Ascending aorta (tissue), 2 donors: ENCODE measurements at regions not wholly inside any gene's neighbourhood (a gene's known extent, or its start where the extent isn't known, plus 50 kb on each side); places are given as distances from the start of the nearest gene placed in this dataset.

Source experiments
- DNase-seq, 2 donors: peaks; one replicate each; pipeline ENCODE4 v3.0.0-alpha.2; 2019; ENCODE audit warnings: low spot score in 2 of 2
- H3K27ac ChIP-seq, 2 donors: fragments of 200-600 bp; sonication (generic); one replicate each; pipeline ENCODE4 v1.5.1; 2016 to 2017; ENCODE audit warnings: mild to moderate bottlenecking in 1 of 2
- H3K27me3 ChIP-seq: fragments of 200-600 bp; sonication (generic); one replicate; pipeline ENCODE4 v1.5.1; 2017
- H3K36me3 ChIP-seq, 2 donors: fragments of 200-600 bp; sonication (generic); one replicate each; pipeline ENCODE4 v1.5.1; 2016
- H3K4me1 ChIP-seq, 2 donors: fragments of 200-600 bp; sonication (generic); one replicate each; pipeline ENCODE4 v1.5.1; 2016 to 2017; ENCODE audit warnings: mild to moderate bottlenecking in 1 of 2
- H3K4me3 ChIP-seq, 2 donors: fragments of 200-600 bp; sonication (generic); one replicate each; pipeline ENCODE4 v1.5.1; 2016 to 2017; ENCODE audit warnings: mild to moderate bottlenecking in 1 of 2
- H3K9me3 ChIP-seq, 2 donors: fragments of 200-600 bp; sonication (generic); one replicate each; pipeline ENCODE4 v1.5.1; 2016
- intact Hi-C: fragments of 100-400 bp; cut with DNase I; formaldehyde crosslinking; loops from one replicate; pipeline ENCODE4 v1.15.1; 2023
- TF ChIP-seq, protein P1 (sequence below), 3 experiments: fragments of 200-600 bp in 2 of 3; fragments of 450-650 bp in 1 of 3; sonication (generic) in 2 of 3; IDR thresholded peaks; one replicate each; pipeline ENCODE4 v1.5.1; 2016 to 2019; ENCODE audit warnings: antibody characterized with exemption in 3 of 3, mild to moderate bottlenecking in 1 of 3, moderate library complexity in 1 of 3

DNA sequence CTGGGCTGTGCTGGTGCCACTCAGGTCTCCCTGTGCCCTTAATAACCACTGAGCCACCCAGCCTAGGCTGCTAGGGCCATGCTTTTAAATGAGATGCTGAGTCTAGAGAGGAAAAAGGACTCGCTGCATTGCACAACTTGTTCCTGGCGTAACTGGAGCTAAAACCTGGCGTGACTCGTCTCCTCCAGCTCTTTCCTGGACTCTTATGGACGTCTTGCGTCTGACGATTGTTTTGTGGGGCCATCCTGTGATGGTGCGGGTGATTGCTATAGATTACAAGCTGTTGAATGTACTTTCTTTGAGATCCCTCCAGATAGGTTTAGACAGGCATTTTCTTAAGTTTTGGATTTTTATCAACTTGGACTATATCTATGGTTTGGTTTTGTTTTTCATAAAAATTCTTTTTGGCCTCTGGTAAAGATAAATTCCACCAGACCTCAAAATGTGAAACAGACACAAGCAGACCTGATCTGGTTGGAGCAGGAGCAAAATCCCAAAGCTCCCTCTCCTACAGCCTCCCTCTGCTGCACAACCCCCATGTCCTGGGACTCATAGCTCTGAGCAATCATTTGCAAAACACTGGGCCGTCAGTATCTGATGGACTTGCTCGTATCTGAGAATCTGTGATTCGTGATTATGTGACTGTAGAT, 230.3 kb downstream of the ARHGAP12 start:
- Histone ChIP-seq H3K27ac (peak overlapping the region; percentile 98 to 99), H3K9me3 (no peaks in the 10 kb centered on the region), H3K36me3 (no peaks in the 10 kb centered on the region), H3K27me3 (no peaks in the 10 kb centered on the region), H3K4me3 (peak overlapping the region in 1 of 2 donors; percentile 56), H3K4me1 (peaks cover 13 to 52% of the 10 kb centered on the region in 2 donors)
- TF ChIP-seq, protein P1, sequence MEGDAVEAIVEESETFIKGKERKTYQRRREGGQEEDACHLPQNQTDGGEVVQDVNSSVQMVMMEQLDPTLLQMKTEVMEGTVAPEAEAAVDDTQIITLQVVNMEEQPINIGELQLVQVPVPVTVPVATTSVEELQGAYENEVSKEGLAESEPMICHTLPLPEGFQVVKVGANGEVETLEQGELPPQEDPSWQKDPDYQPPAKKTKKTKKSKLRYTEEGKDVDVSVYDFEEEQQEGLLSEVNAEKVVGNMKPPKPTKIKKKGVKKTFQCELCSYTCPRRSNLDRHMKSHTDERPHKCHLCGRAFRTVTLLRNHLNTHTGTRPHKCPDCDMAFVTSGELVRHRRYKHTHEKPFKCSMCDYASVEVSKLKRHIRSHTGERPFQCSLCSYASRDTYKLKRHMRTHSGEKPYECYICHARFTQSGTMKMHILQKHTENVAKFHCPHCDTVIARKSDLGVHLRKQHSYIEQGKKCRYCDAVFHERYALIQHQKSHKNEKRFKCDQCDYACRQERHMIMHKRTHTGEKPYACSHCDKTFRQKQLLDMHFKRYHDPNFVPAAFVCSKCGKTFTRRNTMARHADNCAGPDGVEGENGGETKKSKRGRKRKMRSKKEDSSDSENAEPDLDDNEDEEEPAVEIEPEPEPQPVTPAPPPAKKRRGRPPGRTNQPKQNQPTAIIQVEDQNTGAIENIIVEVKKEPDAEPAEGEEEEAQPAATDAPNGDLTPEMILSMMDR (IDR thresholded peaks at IDR 0.05) = no peak
- intact Hi-C loops = loop anchor here (5.0 kb wide), 2 partner anchors 381 to 666 kb away; partner anchors contain the start of genes ZEB1 and ZNF438
- DNase-seq = peak; percentile 72 to 94

DNA sequence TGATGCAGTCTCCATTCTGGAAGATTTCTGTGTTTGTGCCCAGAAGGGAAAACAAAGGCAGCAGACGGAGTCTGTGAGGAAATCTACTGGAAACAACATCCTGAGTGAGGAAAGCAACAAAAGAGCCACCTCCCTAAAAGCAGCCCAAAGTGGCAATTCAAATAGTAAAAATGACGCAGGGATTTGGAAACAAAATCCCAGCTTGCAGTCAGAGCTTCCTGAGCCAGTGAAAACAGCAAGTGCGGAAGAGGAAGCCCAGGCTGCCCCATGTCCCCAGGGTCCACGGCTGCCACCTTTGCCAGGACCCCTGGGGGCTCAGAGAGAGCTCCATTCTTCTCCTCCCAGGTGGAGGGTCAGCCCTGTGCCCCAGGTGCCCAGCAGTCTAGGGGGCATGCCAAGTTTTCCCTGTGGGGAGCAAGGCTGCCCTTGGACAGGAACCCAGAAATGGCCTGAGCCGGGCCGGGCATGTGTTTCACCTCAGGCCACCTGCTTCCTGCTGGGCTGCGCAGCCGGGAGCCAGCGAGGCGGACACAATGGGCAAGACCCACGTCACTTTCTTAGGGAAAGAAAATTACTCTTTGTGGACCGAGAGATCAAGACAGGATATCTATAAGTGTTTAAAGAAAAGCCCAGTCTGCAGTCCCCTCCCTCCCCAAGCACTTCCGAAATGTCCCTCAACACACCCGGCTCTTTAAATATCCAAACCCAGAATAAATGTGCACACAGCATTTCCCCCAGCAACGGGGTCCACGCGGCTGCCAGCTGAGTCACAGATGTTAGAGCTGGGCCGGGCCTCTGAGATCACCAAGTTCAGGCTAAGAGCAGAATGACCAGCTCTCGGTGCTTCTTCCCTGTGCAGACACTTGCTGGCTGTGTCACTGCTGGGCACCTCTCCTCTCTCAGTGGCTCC, 231.1 kb downstream of the ARHGAP12 start:
- peak; percentile 90 to 98 for DNase-seq
- TF ChIP-seq, protein P1 (IDR thresholded peaks at IDR 0.05) = no peak
- Histone ChIP-seq H3K36me3 (no peaks in the 10 kb centered on the region), H3K4me1 (peaks cover 13 to 52% of the 10 kb centered on the region in 2 donors), H3K4me3 (peak overlapping the region; percentile 38 to 56), H3K27ac (peak overlapping the region; percentile 98 to 99), H3K27me3 (no peaks in the 10 kb centered on the region), H3K9me3 (no peaks in the 10 kb centered on the region)
- intact Hi-C loops = loop anchor here (1.0 to 5.0 kb wide), 5 partner anchors 63 to 913 kb away; partner anchors contain the start of genes ZEB1 and ZNF438

DNA sequence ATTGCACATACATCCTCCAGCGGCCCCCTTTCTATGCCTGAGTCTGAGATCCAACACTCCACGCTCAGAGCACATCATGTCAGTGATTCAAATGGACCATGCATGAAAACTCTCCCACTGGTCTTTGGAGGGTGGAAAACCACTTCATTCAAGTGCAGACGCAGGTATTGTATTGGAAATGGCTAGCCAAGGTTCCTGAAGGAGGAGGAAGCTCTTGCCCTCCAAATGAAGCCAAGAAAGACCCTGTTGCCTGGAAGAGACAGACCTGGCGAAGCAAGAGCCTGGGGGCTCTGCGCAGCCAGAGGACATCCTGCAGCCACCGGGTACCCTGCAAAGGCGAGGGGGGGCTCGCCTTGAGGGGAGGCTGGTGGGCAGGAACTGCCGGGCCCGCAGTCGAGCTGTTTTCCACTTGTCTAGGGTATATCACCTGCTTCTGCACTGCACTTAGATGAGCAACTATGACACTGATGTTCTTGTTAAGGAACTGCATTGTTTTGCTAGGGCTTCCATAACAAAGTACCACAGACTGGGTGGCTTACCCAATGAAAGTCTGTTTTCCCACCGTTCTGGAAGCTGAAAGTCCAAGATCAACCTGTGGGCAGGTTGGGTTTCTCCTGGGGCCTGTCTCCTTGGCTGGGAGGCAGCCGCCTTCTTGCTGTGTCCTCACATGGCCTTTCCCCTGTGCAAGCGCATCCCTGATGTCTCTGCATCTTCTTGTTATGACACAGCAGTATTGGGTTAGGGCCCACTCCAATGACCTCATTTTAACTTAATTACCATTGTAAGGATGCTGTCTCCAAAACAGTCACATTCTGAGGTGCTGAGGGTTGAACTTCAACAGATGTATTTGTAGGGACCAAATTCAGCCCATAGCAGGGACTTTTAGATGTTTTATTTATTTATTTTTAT, 233.4 kb downstream of the ARHGAP12 start:
- Histone ChIP-seq H3K27me3 (no peaks in the 10 kb centered on the region), H3K4me1 (peaks cover 13 to 30% of the 10 kb centered on the region in 2 donors), H3K4me3 (no peak overlapping the region), H3K27ac (no peak overlapping the region), H3K36me3 (no peaks in the 10 kb centered on the region), H3K9me3 (peaks cover under 1 to 4% of the 10 kb centered on the region in 2 donors)
- DNase-seq = no peak
- intact Hi-C loops = loop anchor here (5.0 kb wide), 2 partner anchors 378 to 663 kb away; partner anchors contain the start of genes ZEB1 and ZNF438
- TF ChIP-seq, protein P1 (IDR thresholded peaks at IDR 0.05) = no peak

DNA sequence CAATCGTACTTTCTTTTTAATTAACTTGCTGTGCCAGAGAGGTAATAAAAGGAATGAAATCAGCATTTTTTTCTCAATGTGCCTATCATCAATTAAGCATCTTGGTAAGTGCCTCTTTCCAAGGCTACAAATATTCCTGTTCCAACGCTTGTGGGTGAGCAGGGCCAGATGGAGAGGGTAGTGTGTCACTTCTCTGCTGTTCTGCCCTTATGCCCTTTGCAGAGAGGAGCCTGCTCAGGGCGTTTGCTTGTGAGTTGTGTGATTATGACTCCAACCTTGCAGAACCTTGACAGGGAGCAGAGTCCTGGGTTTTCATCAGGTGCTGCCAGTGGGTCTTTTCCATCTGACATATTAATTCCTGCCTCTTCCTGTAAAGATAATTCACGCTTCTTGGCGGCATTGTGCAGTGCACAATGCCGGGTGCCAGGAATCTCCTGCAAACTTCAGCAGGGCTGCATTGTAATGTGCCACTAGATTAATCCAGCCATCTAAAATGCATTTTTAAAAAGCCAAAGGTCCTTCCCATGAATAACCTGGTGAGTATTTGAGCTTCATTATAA, 234.4 kb downstream of the ARHGAP12 start:
- Histone ChIP-seq H3K36me3 (no peaks in the 10 kb centered on the region), H3K27ac (no peak overlapping the region), H3K27me3 (no peaks in the 10 kb centered on the region), H3K4me3 (no peak overlapping the region), H3K4me1 (peaks cover 5 to 20% of the 10 kb centered on the region in 2 donors), H3K9me3 (peaks cover 10 to 12% of the 10 kb centered on the region in 2 donors)
- intact Hi-C loops = no loop called here
- TF ChIP-seq, protein P1 (IDR thresholded peaks at IDR 0.05) = no peak
- no peak for DNase-seq

DNA sequence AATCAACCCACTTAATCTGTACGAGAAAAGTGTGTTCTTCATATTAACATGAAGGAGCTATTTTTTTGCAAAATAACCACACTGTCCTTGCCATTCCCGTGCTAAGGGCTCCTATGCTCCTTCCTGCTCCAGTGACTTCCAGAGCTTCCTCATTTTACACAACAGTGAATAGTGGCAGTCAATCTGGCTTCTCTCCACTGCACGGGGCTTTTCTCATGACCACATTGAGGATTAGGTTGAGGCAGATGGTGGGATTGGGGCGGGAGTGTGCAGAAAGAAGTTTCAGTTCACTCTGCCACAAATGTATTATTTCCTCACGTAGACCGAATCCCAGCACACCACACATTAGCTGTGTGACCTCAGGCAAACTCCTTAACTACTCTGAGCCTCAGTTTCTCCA, 235.1 kb downstream of the ARHGAP12 start:
- peaks cover 11 to 19% of the 10 kb centered on the region in 2 donors for H3K9me3 ChIP-seq
- H3K4me1 ChIP-seq = peaks cover 0 to 13% of the 10 kb centered on the region in 2 donors
- H3K27ac ChIP-seq = no peak overlapping the region
- no peak overlapping the region for H3K4me3 ChIP-seq
- no peaks in the 10 kb centered on the region for H3K36me3 ChIP-seq
- no peak for DNase-seq
- intact Hi-C loops = no loop called here
- no peaks in the 10 kb centered on the region for H3K27me3 ChIP-seq
- TF ChIP-seq, protein P1 (IDR thresholded peaks at IDR 0.05) = no peak
